ENCODE measurements at regions not wholly inside any gene's neighbourhood (a gene's known extent, or its start where the extent isn't known, plus 50 kb on each side); places are given as distances from the start of the nearest gene placed in this dataset.

GRCh38 chr3:106617276-106617675 lies 748.5 kb upstream of the CBLB start:
- no peak for DNase-seq (ENCODE audit: low spot score in 2 of 2)
- FAIRE-seq, result no peak

- FAIRE-seq, result no peak
- DNase-seq (ENCODE audit: low spot score in 2 of 2), result no peak
Measured at GRCh38 chr3:106620646-106621045, 751.8 kb upstream of the CBLB start.

- FAIRE-seq, result no peak
Measured at GRCh38 chr3:106624154-106624553, 753.1 kb upstream of the CCDC54 start.

GRCh38 chr3:106628407-106628806 lies 748.8 kb upstream of the CCDC54 start:
- DNase-seq (ENCODE audit: low spot score in 2 of 2) (no peak), FAIRE-seq (no peak)

More at GRCh38 chr3:106624154-106624553, 753.1 kb upstream of the CCDC54 start:
- no peak for DNase-seq (ENCODE audit: low spot score in 2 of 2)

GRCh38 chr3:106629215-106629832 lies 747.9 kb upstream of the CCDC54 start:
- DNase-seq (ENCODE audit: low spot score in 2 of 2) (no peak), FAIRE-seq (no peak)

GRCh38 chr3:106631373-106632108 lies 745.7 kb upstream of the CCDC54 start:
- FAIRE-seq (no peak), DNase-seq (ENCODE audit: low spot score in 2 of 2) (no peak)

GRCh38 chr3:106635271-106635670 lies 742.0 kb upstream of the CCDC54 start:
- no peak for FAIRE-seq
- no peak for DNase-seq (ENCODE audit: low spot score in 2 of 2)

- FAIRE-seq (no peak), DNase-seq (ENCODE audit: low spot score in 2 of 2) (no peak)
Measured at GRCh38 chr3:106635826-106636225, 741.4 kb upstream of the CCDC54 start.

GRCh38 chr3:106640353-106640752 lies 736.9 kb upstream of the CCDC54 start:
- DNase-seq (ENCODE audit: low spot score in 2 of 2), result no peak
- no peak for FAIRE-seq

- FAIRE-seq (no peak), DNase-seq (ENCODE audit: low spot score in 2 of 2) (no peak)
Measured at GRCh38 chr3:106642161-106642560, 735.1 kb upstream of the CCDC54 start.

- FAIRE-seq, result no peak
- DNase-seq (ENCODE audit: low spot score in 2 of 2), result no peak
Measured at GRCh38 chr3:106643684-106644161, 733.5 kb upstream of the CCDC54 start.

GRCh38 chr3:106673926-106674569 lies 703.2 kb upstream of the CCDC54 start:
- no peak for FAIRE-seq
- no peak for DNase-seq (ENCODE audit: low spot score in 2 of 2)

GRCh38 chr3:106675451-106675850 lies 701.8 kb upstream of the CCDC54 start:
- no peak for FAIRE-seq
- no peak for DNase-seq (ENCODE audit: low spot score in 2 of 2)

GRCh38 chr3:106678657-106679390 lies 698.4 kb upstream of the CCDC54 start:
- DNase-seq (ENCODE audit: low spot score in 2 of 2), result no peak
- no peak for FAIRE-seq

- FAIRE-seq (no peak), DNase-seq (ENCODE audit: low spot score in 2 of 2) (no peak)
Measured at GRCh38 chr3:106683953-106684620, 693.2 kb upstream of the CCDC54 start.

- FAIRE-seq (no peak), DNase-seq (ENCODE audit: low spot score in 2 of 2) (no peak)
Measured at GRCh38 chr3:106685745-106686144, 691.5 kb upstream of the CCDC54 start.

GRCh38 chr3:106687905-106688304 lies 689.3 kb upstream of the CCDC54 start:
- FAIRE-seq (no peak), DNase-seq (ENCODE audit: low spot score in 2 of 2) (no peak)

- DNase-seq (ENCODE audit: low spot score in 2 of 2) (no peak), FAIRE-seq (no peak)
Measured at GRCh38 chr3:106688464-106688863, 688.8 kb upstream of the CCDC54 start.

GRCh38 chr3:106691476-106691875 lies 685.8 kb upstream of the CCDC54 start:
- DNase-seq (ENCODE audit: low spot score in 2 of 2), result no peak
- no peak for FAIRE-seq

- FAIRE-seq (no peak), DNase-seq (ENCODE audit: low spot score in 2 of 2) (no peak)
Measured at GRCh38 chr3:106692624-106693023, 684.6 kb upstream of the CCDC54 start.

Measured in frontal cortex (tissue), 3 donors.